ENCODE measurements at regions not wholly inside any gene's neighbourhood (a gene's known extent, or its start where the extent isn't known, plus 50 kb on each side); places are given as distances from the start of the nearest gene placed in this dataset.

DNA sequence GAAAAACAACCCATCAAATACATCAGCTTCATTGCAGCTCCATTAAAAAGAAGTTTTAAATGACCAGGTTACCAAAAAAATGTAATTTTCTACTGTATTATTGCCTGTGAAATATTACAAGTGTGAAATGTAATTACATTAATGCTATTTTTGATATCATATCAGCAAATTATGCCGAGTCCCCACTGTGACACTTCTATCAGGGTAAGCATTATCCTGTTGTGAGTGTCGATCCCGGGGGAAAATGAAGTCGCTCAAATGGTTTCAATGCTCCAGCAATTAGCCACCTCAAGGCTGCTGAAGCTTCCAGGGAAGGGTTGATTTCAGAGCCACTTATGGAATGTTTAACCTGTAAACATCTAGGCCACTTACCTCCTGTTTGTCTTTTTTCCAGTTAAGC lies 70.4 kb downstream of the RCN1 start:
- no peaks in the 10 kb centered on the region for H3K4me1 ChIP-seq
- H3K36me3 ChIP-seq: no peaks in the 10 kb centered on the region
- DNase-seq: no peak
- no peak overlapping the region for H3K27ac ChIP-seq
- intact Hi-C loops (cut with DNase I; ENCODE audit: low total_unique reads): no loop called here
- H3K4me3 ChIP-seq: no peak overlapping the region
- H3K27me3 ChIP-seq (replicated peaks in 1 of 7): peaks cover 0 to 4% (median 0%) of the 10 kb centered on the region in 7 donors
- peaks cover 0 to 7% (median 0%) of the 10 kb centered on the region in 8 donors for H3K9me3 ChIP-seq
- 84 to 92% (median 89%) methylated on average over 4 of the region's 4 CpGs for WGBS, 5 donors
- TF ChIP-seq, protein P1, sequence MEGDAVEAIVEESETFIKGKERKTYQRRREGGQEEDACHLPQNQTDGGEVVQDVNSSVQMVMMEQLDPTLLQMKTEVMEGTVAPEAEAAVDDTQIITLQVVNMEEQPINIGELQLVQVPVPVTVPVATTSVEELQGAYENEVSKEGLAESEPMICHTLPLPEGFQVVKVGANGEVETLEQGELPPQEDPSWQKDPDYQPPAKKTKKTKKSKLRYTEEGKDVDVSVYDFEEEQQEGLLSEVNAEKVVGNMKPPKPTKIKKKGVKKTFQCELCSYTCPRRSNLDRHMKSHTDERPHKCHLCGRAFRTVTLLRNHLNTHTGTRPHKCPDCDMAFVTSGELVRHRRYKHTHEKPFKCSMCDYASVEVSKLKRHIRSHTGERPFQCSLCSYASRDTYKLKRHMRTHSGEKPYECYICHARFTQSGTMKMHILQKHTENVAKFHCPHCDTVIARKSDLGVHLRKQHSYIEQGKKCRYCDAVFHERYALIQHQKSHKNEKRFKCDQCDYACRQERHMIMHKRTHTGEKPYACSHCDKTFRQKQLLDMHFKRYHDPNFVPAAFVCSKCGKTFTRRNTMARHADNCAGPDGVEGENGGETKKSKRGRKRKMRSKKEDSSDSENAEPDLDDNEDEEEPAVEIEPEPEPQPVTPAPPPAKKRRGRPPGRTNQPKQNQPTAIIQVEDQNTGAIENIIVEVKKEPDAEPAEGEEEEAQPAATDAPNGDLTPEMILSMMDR (IDR thresholded peaks at IDR 0.05 in 8 of 11, conservative IDR thresholded peaks at IDR 0.05 in 3 of 11): no peak
- no peak for TF ChIP-seq POLR2A (IDR thresholded peaks at IDR 0.05)
- TF ChIP-seq POLR2AphosphoS5 (IDR thresholded peaks at IDR 0.05): no peak

DNA sequence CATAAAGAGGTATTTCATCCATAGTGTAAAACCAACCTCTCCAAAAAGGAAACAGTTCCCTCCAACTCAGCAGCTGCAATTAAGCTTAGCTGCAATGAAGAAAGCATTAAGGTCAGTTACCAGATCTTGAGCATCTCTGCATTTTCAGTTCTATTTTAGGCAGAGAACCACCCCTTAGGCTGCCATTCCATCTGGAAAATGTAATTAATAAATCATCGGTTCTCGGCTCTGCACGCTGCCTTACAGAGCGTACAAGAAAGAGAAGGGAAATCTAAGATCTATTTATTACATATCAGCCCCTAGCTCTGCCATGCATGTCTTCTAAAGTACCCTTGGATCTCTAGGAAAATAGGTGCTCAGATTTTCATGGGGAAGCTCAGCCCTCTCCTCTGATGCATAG lies 71.5 kb downstream of the RCN1 start:
- DNase-seq: no peak
- intact Hi-C loops (cut with DNase I; ENCODE audit: low total_unique reads): no loop called here
- Histone ChIP-seq H3K4me3 (no peak overlapping the region), H3K36me3 (no peaks in the 10 kb centered on the region), H3K9me3 (peaks cover 0 to under 1% (median 0%) of the 10 kb centered on the region in 8 donors), H3K27me3 (replicated peaks in 1 of 7) (peaks cover 0 to 4% (median 0%) of the 10 kb centered on the region in 7 donors), H3K27ac (no peak overlapping the region), H3K4me1 (no peaks in the 10 kb centered on the region)
- TF ChIP-seq POLR2AphosphoS5 (IDR thresholded peaks at IDR 0.05): no peak
- TF ChIP-seq, protein P1 (IDR thresholded peaks at IDR 0.05 in 8 of 11, conservative IDR thresholded peaks at IDR 0.05 in 3 of 11): no peak
- WGBS, 5 donors: 79 to 91% (median 86%) methylated on average over 4 of the region's 4 CpGs

DNA sequence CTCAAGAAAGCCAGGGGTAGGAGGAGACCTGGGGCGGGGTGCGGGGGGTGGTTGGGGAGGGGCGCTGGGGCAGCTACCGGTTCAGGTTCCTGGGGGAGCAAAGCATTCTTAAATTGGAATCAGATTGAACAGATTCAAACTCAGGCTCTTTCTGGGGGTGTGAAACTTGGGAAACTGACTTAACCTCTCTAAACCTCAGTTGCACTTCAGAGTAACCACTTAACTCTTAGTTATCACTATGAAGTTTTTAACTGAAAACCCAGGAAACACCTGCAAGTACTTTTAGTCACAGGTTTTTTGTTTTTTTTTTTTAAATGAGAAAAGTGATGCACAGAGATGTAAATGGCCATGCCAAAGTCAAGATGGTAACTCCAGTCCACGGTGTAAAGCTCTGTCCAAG lies 72.0 kb downstream of the RCN1 start:
- H3K4me3 ChIP-seq: no peak overlapping the region

GRCh38 chr11:32163557-32163956 lies 72.7 kb downstream of the RCN1 start:
- H3K4me1 ChIP-seq: no peaks in the 10 kb centered on the region
- TF ChIP-seq, protein P1 (IDR thresholded peaks at IDR 0.05 in 8 of 11, conservative IDR thresholded peaks at IDR 0.05 in 3 of 11): no peak
- TF ChIP-seq POLR2A (IDR thresholded peaks at IDR 0.05) (no peak), POLR2AphosphoS5 (IDR thresholded peaks at IDR 0.05) (no peak)
- no peak overlapping the region for H3K4me3 ChIP-seq
- H3K9me3 ChIP-seq: no peaks in the 10 kb centered on the region
- DNase-seq: no peak
- WGBS, 5 donors: 89 to 95% (median 92%) methylated on average over 3 of the region's 3 CpGs
- H3K27ac ChIP-seq: no peak overlapping the region
- H3K36me3 ChIP-seq: no peaks in the 10 kb centered on the region
- peaks cover 0 to 4% (median 0%) of the 10 kb centered on the region in 7 donors for H3K27me3 ChIP-seq (replicated peaks in 1 of 7)
- intact Hi-C loops (cut with DNase I; ENCODE audit: low total_unique reads): no loop called here

More for the DNA sequence above, 72.0 kb downstream of the RCN1 start:
- 53 to 78% (median 72%) methylated on average over 5 of the region's 5 CpGs for WGBS, 5 donors
- Histone ChIP-seq H3K27me3 (replicated peaks in 1 of 7) (peaks cover 0 to 4% (median 0%) of the 10 kb centered on the region in 7 donors), H3K4me1 (no peaks in the 10 kb centered on the region), H3K27ac (no peak overlapping the region), H3K36me3 (no peaks in the 10 kb centered on the region), H3K9me3 (no peaks in the 10 kb centered on the region)
- intact Hi-C loops (cut with DNase I; ENCODE audit: low total_unique reads): no loop called here
- no peak for DNase-seq
- no peak for TF ChIP-seq POLR2A (IDR thresholded peaks at IDR 0.05)
- TF ChIP-seq, protein P1 (IDR thresholded peaks at IDR 0.05 in 8 of 11, conservative IDR thresholded peaks at IDR 0.05 in 3 of 11): no peak
- no peak for TF ChIP-seq POLR2AphosphoS5 (IDR thresholded peaks at IDR 0.05)

Measured in spleen (tissue), 11 donors.